Progenitor cell of endocrine pancreas (in vitro differentiated cells): ENCODE measurements at regions not wholly inside any gene's neighbourhood (a gene's known extent, or its start where the extent isn't known, plus 50 kb on each side); places are given as distances from the start of the nearest gene placed in this dataset.

Experiments
- DNase-seq: peaks from one replicate; pipeline ENCODE4 v3.0.0; 2021; ENCODE audit warnings: low spot score; ENCODE audit not compliant: unreplicated experiment
- H3K27ac Mint-ChIP-seq: 2 replicates; pipeline ENCODE4 v1.8.0; 2021; ENCODE audit warnings: mild to moderate bottlenecking, moderate library complexity, mixed read lengths
- H3K27me3 Mint-ChIP-seq: 2 replicates; pipeline ENCODE4 v1.8.0; 2021; ENCODE audit warnings: mixed read lengths
- H3K36me3 Mint-ChIP-seq: 2 replicates; pipeline ENCODE4 v1.8.0; 2022; ENCODE audit warnings: mixed read lengths; ENCODE audit not compliant: insufficient read depth
- H3K4me1 Mint-ChIP-seq: 2 replicates; pipeline ENCODE4 v1.8.0; 2021; ENCODE audit warnings: low read depth, mixed read lengths
- H3K4me3 Mint-ChIP-seq: 2 replicates; pipeline ENCODE4 v1.8.0; 2021; ENCODE audit warnings: low read depth, mild to moderate bottlenecking, moderate library complexity, mixed read lengths
- H3K9me3 Mint-ChIP-seq: 2 replicates; pipeline ENCODE4 v1.8.0; 2021; ENCODE audit warnings: low read depth, mixed read lengths
- TF ChIP-seq, protein P1 (sequence below): fragments of 200-600 bp; sonication (generic); IDR thresholded peaks from one replicate; pipeline ENCODE4 v1.5.0; 2021; ENCODE audit warnings: antibody characterized with exemption, mild to moderate bottlenecking; ENCODE audit not compliant: unreplicated experiment

DNA sequence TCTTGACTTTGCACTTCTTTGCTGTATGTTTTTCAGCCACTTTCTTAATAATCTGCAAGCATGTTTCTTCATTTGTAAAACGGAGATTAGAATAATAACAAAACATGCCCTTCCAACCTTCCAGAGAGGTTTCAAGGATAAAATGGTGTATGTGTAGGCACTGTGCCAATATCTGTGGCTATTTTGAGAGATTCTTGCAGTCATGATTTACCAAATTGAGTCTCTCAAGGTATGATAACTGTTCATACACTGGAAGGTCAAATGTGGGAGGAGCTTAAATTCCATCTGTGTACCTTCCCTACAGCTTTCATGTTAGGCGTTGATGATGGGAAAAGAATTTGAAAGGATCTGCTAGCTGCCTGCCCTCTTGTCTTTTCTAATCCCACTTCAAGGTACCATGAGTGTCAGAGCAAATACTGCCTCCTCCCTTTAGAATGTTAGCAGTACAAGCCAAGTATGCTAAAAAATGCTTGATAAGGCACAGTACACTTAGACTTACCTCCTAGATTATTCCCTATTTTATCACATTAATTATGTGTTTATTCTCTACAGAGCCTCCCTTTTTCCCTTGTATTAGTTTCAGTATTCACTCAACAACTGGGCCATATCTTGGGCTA lies 78.0 kb upstream of the ST8SIA2 start:
- no peak overlapping the region for H3K4me3 Mint-ChIP-seq
- no peak overlapping the region for H3K27ac Mint-ChIP-seq
- H3K4me1 Mint-ChIP-seq = no peaks in the 10 kb centered on the region
- H3K36me3 Mint-ChIP-seq = no peaks in the 10 kb centered on the region
- TF ChIP-seq, protein P1, sequence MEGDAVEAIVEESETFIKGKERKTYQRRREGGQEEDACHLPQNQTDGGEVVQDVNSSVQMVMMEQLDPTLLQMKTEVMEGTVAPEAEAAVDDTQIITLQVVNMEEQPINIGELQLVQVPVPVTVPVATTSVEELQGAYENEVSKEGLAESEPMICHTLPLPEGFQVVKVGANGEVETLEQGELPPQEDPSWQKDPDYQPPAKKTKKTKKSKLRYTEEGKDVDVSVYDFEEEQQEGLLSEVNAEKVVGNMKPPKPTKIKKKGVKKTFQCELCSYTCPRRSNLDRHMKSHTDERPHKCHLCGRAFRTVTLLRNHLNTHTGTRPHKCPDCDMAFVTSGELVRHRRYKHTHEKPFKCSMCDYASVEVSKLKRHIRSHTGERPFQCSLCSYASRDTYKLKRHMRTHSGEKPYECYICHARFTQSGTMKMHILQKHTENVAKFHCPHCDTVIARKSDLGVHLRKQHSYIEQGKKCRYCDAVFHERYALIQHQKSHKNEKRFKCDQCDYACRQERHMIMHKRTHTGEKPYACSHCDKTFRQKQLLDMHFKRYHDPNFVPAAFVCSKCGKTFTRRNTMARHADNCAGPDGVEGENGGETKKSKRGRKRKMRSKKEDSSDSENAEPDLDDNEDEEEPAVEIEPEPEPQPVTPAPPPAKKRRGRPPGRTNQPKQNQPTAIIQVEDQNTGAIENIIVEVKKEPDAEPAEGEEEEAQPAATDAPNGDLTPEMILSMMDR = no peak
- DNase-seq = no peak
- H3K27me3 Mint-ChIP-seq = peaks cover 45% of the 10 kb centered on the region
- no peaks in the 10 kb centered on the region for H3K9me3 Mint-ChIP-seq

DNA sequence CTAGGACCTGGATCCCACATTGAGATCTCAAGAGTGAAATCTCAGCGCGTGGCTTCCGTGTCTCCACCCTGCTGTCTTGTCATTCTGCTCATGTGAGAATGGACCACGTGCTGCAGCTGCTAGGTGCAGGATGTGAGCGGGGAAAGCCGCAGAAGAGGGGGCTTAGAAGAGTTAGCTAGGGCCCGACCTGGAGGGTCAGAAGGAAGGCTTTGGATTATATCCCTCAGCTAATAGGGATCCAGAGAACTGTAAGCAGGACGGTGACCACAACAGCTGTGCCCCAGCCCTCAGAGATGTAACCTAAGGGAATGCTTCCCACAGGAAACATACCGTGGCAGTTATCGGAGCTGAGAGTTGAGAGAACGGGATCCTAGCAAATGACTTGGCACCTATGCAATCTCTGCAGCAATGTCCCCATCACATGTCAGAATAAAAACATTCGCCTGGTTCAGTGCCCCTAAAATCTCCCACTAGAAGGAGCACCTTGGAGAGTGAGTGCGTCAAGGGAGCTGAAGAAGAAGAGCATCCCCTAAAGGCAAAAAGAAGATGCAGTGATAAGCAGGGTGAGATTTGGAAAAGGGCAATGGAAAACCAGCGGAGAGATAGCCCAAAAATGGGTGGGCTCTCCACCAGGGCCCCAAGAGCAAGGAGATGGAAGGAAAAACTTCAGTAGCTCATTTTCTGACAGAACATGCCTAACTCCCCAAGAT lies 76.9 kb upstream of the ST8SIA2 start:
- no peak for DNase-seq
- H3K27me3 Mint-ChIP-seq = peaks cover 49% of the 10 kb centered on the region
- no peaks in the 10 kb centered on the region for H3K36me3 Mint-ChIP-seq
- H3K4me1 Mint-ChIP-seq = no peaks in the 10 kb centered on the region
- H3K27ac Mint-ChIP-seq = no peak overlapping the region
- H3K9me3 Mint-ChIP-seq = no peaks in the 10 kb centered on the region
- TF ChIP-seq, protein P1 = no peak
- H3K4me3 Mint-ChIP-seq = no peak overlapping the region

DNA sequence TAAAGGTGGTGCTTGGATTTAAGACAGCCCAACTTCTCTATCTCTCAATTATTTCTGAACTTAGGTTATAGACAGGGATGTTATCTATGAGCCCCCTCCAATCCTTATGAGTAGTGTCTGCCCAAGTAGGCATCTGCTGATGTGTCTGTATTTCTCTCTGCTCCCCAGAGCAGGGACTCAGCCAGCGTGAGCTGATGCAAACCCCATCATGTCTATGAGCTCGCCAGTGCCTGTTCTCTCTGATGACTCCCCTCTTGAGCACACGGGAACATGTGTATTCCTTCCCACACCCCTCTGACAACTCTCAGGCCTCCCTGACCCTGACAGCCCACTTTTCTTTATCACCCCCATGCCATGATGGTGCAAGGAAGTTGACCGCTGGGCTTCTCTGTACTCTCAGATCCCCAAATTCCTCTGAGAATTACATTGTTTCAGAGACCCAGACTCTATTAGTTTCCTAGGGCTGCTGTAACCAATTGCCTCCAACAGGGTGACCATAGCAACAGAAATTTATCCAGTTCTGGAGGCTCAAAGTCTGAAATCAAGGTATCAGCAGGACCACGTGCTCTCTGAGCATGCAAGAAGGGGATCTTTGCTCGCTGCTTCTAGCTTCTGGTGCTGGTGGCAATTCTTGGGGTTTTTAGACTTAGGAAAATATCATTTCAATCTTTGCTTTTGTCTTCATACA lies 73.5 kb upstream of the ST8SIA2 start:
- peaks cover 3% of the 10 kb centered on the region for H3K9me3 Mint-ChIP-seq
- H3K4me3 Mint-ChIP-seq = no peak overlapping the region
- peaks cover 56% of the 10 kb centered on the region for H3K27me3 Mint-ChIP-seq
- H3K27ac Mint-ChIP-seq = no peak overlapping the region
- H3K36me3 Mint-ChIP-seq = no peaks in the 10 kb centered on the region
- H3K4me1 Mint-ChIP-seq = no peaks in the 10 kb centered on the region
- TF ChIP-seq, protein P1 = no peak
- no peak for DNase-seq

DNA sequence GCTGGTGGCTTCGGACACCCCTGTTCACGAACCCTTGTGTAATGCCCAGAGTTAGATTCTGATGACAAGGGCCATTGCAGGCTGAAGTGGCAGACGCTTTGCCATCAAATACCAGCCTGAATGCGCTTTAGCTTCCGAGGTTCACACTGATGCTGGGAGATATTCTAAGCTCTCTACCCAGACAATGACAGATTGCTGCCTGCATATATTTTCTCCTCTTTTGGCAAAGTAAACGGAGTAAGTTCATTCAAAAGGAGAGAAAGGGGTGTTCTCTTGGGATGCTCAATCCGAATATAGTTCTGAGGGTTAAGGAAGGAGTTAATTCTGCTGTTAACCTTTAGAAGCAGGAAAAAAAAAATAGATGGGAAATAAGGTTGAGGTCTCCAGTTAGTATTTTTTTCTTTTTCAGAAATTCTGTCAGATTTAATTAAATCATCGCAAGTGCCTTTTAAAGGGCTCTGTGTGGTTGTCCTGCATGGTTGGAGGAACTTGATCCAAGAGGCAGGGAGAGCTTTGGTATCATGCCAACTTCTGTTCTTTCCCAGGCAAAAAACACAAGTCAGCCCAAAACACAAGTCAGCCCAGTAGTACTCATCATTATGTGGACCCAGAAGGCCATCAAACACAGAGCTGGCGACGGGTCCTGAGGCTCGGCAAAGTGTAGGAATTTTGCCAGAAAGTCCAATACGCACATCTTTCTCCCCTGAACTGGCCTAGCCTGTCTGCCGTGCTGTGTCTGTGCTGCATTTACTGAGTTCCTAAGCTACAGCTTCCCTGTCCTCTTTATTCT lies 70.9 kb upstream of the ST8SIA2 start:
- Mint-ChIP-seq H3K36me3 (no peaks in the 10 kb centered on the region), H3K4me1 (no peaks in the 10 kb centered on the region), H3K27ac (no peak overlapping the region), H3K9me3 (peaks cover 4% of the 10 kb centered on the region), H3K4me3 (no peak overlapping the region), H3K27me3 (peaks cover 50% of the 10 kb centered on the region)
- DNase-seq = no peak
- TF ChIP-seq, protein P1 = no peak

DNA sequence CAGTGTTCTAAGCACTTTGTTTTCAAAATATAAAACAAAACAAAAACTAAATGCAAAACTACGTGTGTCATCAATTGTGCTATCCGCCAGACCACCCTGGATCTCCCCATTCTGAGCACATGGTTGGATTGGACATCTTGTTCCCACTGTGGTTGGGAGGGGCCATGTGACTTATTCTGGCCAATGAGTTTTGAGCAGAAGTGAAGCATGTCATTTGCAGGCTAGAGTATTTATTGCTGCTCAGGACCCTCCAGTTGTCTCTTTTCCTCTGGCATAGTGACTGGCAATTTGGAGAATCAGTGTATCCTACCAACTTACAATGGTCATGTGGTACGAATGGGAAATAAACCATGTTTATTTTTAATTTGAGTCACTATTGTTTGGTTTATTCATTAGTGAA lies 70.2 kb upstream of the ST8SIA2 start:
- Mint-ChIP-seq H3K36me3 (no peaks in the 10 kb centered on the region), H3K4me3 (no peak overlapping the region), H3K4me1 (no peaks in the 10 kb centered on the region), H3K27ac (no peak overlapping the region), H3K9me3 (peaks cover 4% of the 10 kb centered on the region), H3K27me3 (peaks cover 46% of the 10 kb centered on the region)
- TF ChIP-seq, protein P1 = no peak
- no peak for DNase-seq
